GM19238 (cell line): ENCODE measurements at regions not wholly inside any gene's neighbourhood (a gene's known extent, or its start where the extent isn't known, plus 50 kb on each side); places are given as distances from the start of the nearest gene placed in this dataset.

ENCODE experiments used
- DNase-seq: peaks from one replicate; pipeline ENCODE4 v3.0.0; 2011; ENCODE audit warnings: low spot score; ENCODE audit not compliant: insufficient read length

DNA sequence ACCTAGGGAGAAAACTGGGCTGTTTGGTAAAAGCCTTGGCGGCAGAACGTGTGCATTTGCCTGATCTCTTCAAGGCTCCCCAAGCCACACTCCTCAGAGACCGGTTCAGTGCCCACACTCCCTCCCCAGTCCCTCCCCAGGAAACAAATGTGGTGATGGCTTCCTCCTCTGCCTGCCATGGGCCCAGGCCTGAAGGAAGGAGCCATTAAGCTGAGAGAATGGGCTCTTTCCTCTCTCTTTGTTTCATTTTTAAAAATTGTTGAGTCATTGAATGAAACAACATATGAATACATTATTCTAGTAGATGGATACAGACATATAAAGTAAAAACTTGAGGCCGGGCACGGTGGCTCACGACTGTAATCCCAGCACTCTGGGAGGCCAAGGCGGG, 50.6 kb upstream of the YWHAQ start:
- DNase-seq: no peak

DNA sequence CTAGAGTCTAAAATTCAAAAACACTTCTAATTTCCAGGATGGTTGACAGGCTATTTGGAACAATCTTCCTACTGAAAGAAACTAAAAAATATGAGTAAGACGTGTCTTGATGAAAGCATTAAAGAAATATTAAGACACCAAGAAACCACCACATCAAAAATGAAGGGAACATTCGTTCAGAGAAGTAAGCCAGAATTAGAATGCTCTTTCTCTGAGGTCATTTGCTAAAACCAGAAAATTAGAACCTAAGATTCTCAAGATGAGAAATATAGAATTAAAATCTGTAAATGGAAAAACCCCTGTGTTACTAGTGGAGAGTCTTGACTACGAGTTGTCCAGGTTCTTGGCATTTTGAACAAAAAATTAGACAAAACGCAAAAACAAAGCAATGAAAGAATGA, 54.8 kb upstream of the YWHAQ start:
- no peak for DNase-seq

DNA sequence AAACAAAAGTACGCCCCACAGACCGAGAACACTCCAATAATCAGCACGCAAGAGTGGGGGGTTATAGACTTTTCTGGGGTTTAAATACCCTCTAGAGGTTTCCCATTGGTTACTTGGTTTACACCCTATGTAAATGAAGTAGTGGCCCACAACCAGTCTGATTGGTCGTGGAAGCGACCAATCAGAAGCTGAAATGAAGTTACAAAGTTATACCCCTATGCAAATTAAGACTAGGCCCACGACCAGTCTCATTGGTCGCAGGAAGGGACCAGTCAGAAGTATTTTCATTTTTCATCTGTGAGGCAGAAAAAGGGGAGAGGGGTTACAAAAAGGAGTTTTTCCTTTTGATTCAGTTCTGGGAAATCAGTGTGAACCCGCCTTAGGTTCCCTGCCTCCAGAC, 55.3 kb upstream of the YWHAQ start:
- DNase-seq: no peak

DNA sequence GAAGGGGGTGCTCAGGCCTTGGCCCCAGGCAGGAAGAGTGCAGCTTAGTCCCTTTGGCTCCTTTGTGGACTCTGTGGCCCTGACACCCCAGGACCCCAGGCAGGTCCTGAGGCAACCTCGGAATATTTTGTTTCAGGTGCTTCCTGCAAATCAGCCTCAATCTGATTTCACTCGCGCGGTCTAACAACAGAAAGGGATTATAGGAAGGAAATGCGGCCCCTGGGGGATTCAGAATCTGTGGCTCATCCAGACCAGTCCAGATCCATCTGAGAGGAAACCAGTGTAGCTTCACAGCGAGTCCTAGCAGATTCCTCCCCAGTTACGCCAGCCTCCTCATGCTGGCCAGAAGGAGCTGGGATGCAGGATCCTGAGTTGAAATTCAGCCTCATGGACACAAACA, 59.5 kb upstream of the YWHAQ start:
- DNase-seq: no peak

DNA sequence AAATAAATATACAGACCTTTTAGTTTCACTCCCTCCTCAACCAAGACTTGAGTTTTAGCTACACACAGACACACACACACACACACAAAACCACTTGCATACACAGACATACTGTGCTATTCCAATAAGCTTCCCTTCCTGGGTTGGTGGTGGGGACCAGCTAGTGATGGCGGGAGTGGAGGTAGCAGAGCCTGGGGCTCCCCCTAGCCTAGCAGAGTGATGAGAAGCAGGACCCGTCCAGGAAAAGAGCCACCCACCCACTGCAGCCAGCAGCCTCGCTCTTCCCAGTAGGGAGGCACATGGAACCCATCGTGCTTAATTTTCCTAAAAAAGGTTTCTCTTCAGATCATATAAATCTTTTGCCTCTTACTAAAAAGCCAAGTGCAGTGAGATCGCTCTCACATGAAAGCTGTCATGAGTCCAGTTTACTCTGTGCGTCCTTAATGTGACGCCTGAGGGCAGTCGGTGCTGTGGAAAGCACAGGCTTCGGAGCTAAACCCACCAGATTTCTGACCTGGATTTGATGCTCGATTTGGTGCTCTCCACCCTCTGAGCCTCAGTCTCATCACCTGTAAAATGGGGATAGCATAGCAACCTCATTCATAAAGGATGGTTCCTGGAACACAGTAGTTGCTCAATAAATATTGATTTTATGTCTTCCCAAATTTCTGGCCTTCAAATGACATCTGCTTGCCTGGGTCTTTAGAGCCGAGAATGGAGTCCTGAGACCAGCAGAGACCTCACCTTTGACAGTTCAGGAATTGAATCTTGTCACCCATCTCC, 60.1 kb upstream of the YWHAQ start:
- no peak for DNase-seq

DNA sequence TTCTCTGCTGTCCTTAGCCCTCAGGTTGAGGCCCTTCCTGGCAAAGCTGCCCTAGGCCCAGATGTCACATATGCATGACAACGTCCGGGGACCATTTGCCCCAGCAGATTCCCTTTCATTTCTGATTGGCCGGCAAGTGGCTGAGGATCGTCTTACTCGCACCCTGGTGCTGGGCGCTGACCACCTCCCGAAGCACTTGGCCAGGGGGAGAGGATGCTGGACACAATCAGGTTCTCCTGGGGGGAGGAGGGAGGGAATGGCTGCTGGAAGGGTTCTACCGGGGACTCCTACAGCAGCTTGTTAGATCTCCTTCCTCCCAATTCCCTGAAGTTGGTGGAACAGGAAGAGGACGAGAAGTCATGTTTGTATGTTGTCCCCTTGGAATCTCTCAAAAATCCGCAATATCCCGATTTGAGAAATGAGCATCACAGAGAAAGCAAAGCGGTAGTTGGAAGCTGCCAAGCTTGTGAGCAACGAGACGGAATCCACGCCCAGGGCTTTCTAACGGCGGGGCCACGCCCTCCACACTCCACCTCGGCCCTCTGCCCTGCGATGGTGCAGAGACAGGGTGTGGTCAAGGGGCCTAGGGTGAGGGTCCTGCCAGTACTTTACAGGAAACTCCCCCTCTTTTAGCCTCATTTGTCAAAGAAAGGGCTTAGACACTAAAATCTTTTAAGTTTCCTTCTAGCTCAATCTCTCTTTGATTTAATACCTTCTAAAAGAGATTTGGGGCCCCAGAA, 61.8 kb upstream of the YWHAQ start:
- DNase-seq: no peak

DNA sequence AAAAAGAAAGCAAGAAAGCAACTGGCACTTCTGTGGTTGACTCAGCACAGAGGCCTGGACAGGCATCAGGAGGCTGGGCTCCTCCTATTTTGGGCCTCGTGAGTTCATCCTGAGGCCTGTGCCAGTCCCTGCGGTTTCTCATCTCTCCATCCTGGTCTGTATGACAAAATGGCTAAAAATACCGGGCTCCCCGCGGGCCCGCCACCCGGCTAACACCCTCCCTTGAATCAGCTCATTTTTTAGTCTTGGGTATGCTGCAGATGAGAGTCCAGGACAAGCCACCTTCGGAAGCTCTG, 62.3 kb upstream of the YWHAQ start:
- DNase-seq: no peak

DNA sequence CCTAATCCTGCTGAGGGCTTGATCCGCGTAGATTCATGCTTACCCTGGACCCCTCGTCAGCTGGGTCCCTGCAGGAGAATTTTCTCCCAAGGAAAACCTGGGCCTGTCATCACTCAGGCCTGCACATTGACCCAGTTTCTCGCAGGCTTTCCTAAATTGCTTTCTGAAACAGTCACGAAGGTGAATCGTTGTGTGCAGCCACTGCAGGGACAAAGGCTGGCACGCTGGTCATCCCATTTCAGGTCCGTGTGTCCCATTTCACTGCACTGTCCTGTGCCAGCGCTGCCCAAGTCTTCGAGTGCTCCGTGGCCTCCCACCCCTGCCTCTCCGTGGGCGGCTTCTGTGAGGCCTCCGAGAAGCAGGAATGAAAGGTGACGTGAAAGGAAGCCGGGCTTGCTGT, 62.8 kb upstream of the YWHAQ start:
- no peak for DNase-seq

DNA sequence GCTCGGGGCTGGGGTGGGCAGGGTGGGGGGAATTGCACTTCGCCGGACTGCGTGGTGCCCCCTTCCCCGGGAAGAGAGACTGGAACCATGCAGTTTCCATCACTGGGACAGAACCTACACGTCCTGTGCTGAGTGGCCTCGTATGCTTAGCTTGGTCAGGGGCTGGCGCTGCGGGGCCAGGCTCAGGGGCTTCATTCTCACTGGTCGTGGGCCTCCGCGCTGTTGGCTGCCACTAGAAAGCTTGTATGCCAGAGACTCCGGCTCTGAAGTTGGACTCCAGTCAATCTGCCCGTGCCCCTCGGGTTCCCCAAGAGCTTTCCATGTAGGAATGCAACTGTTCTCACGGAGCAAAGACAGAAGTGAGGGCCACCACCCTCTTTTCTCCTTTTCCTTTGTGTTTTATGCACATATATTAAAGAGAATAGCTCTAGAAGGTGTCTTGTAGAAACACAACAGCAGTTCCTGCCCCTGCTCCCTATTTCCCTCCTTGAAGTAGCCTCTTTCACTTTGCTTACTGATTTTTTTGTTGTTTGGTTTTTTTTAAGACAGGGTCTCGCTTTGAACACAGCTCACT, 64.0 kb upstream of the YWHAQ start:
- DNase-seq: no peak

DNA sequence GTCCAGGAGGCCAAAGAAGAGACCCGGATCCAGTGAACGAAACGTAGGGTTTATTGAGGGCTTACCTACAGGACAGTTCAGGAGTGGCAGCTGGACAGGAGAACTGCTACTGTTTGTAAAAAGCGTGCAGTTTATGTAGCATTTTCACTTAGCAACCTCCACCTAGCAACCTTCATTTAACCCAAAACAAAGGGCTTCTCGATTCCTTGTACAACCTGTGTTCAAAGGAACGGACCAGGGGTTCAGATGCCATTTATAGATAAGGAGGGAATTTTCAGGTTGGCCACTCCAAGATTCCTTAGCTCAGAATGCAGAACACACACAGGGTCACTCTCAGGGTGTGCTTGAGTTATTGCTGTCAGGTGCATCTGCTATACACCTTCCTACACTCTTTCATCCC, 65.1 kb upstream of the YWHAQ start:
- DNase-seq: no peak

DNA sequence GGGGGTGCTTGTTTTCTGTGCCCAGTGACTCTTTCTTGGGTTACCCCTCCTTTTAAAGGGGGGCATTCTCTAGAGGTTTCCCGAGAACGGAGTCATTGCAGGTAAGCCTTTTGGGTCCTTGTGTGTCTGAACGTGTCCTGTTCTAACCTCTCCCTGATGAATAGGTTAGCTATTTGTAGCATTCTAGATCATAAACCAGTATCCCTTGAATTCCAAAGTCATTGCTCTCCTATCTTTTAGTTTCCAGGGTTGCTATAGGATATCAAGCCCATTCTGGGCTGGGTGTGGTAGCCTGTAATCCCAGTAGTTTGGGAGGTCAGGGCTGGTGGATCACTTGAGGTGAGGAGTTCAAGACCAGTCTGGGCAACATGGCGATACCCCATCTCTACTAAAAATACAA, 65.9 kb upstream of the YWHAQ start:
- DNase-seq: no peak

DNA sequence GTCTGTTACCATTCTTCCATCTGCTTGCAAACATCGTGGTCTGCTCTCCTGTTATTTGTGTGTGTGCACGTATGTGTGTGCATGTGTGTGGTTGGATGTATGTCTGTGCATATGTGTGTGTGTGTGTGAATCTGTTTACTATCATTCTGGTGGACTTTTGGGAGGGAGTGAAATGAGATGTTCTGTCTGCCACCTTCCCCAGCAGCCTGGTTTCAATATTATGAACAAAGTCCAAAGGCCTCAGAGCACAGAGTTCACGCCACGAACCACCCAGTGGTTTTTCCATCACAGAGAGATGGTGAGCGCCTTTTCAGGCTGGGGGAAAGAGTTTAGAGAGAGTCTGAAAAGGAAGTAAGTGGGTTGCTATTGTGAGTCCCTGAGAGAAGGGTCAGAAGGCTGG, 67.1 kb upstream of the YWHAQ start:
- DNase-seq: no peak

DNA sequence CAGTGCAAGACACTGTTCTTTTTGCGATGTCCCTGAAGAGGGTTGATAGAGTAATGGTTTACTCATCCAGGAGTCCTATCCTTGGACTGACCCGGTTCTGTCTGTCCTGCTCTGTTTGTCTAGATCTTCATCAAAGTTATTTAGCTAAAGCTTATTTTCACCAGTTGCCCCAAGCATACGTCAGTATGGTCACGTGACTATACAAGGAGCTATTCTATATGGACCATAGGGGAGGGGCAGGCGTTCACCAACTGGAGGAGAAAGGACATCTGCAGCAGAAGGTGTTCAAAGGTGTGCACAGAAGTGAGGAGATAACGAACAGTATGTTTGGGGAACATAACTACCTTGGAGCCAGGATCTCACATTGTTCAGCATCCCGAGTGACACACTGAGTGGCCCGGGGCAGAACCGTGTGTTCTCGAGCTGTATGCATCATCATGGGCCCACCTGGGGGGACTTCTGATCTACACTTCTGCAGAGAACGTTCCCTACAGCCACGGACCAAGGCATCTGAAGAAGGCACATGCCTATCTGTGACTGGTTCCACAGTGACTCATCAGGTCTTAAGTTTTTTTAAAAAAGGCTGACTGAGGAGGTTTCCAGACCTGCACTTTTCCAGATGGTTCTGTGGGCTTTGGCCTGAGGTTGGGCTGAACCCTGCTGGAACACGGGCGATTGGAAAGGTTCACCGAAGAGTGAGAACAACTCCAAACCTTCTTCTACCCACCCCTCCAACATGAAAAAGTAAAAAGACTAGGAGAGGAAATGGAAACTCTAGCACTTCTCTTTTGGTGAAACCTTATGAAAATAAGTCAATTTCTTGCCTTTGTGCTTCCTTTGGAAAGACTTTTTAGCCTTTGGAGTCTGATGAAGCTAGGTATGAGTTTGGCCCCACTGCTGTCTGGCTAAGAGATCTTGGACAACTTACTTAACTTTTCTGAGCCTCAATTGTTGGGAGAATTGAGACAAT, 68.6 kb upstream of the YWHAQ start:
- DNase-seq: no peak

DNA sequence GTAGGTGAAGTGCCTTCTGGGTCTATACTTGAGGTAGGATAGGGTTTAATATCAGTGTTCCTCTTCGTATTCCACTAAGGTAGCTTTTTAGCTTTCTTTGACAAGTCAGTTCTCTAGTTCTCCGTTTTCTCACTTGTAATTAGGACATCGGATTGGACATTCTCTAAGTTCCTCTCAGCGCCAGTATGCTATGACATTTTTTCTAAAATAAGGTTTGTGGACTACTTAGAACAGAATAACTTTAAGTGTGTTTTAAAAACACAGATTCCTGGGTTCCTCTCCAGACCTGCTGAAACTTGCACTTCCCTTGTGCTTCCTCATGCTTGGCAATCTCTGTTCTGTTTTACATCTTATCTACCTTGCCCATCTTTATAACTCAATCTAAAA, 69.3 kb upstream of the YWHAQ start:
- no peak for DNase-seq

DNA sequence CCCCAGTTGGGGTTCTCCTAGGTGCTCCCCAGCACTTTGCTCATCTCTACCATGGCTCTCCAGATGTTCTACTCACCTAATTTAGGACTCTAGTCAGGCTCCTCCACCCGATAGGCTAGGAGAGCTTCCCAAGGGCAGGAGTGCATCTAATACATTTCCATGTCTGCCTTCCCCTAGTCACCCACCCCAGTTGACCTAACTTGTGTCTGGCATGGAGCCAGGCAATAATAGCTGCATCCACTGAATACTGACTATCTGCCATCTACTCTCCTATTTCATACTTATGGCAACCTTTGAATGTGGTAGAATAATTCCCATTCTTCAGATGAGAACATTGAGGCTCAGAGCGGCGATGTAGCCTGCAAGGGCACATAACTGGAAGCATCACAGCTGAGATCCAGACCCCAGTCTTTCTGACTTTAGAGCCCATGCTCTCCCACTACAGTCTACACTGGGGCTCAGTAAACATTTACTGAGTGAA, 71.8 kb upstream of the YWHAQ start:
- DNase-seq: no peak

DNA sequence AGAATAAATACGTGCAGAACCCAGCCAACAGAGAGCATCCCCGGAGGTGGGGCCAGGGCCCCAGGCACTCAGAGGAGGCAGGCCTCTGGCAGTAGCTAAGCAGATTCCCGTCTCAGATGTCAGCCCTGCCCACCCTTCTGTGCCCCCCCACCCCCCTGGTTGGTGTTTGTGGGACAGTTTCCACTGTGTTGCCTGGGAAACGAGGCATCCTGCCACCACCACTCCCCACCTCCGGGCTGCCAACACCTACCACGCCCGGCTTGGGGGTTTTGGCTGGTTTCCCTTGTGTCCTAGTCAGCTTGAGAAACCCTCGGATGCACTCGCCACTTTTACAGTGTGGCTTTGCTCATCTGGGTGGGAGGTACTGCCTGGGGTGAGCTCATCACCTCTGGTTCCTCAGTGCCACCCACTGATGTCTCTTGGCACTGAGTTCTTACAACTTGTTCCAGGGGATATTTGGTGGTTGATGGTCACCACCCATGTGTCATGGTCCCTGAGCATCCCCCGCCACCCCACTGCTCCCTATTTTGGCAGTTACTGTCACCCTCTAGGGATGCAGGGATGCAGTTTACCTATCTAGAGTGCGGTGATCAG, 72.4 kb upstream of the YWHAQ start:
- no peak for DNase-seq

DNA sequence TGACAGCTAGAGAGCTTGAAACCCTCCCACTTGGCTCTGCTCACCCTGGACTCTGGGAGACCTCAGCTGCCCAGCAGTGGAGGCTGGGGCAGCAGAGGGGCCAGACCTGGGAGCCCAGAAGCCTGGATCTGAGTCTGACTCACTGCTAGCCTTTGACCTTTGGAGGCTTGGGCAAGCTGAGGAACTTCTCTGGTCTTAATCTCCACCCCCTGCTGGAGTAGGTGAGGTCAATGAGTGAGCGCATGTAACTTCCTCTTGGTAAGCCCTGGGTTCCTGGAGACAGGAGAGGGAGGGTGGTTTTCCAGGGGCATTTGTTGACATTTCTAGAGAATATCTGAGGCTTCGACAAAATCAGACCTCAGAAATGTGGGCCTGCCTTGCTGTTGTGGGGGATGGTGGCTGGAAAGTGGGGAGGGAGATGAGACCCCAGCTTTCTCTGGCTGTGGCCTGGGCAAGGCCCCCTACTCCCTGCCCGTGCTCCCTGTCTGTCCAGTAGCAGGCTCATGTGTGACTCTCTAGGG, 73.0 kb upstream of the YWHAQ start:
- DNase-seq: no peak

DNA sequence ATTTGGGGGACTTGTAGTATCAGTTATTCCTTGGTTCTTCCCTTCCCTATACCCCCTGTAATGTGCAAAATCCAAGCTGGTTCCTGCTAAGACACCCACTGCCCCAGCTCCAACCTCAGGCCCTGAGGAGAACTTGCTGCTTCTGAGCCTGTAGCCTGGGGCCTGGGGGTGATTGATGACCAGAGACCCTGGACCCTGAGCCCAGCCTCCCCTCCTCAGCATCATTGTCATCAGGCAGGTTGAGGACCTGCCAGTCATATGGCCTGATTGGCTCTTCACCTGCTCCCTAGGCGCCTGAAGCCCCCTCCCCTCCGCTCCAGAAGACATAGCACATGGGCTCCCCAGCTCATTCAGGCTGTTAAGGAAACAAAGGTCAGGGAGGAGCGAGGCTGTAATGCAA, 73.8 kb upstream of the YWHAQ start:
- DNase-seq: no peak

DNA sequence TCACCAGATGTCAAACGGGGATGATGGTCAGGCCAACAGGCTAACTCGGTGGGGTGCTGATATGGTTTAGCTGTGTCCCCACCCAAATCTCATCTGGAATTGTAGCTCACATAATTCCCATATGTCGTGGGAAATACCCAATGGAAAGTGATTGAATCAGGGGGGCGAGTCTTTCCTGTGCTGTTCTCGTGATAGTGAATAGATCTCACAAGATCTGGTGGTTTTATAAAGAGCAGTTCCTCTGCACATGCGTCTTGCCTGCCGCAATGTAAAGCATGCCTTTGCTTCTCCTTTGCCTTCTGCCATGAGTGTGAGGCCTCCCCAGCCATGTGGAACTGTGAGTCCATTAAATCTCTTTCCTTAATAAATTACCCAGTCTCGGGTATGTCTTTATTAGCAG, 74.4 kb upstream of the YWHAQ start:
- no peak for DNase-seq

DNA sequence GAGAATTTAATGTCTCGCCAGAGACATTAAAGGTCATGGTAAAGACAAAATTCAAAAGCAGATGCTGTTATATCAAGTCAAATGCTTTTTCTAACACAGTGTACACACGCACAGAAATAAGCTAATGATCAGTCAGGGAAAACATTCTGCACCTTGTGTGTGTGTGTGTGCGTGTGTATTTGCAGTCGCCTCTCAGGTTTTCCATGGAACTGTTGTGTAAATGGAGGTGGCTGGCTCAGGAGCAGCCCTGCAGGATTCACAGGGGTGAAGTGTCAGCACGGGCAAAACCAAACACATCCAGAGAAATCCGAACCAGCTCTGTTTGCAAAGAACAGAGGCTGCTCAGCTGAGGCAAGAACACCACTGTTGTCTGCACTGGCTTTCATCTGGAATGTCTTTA, 76.2 kb upstream of the YWHAQ start:
- DNase-seq: no peak

DNA sequence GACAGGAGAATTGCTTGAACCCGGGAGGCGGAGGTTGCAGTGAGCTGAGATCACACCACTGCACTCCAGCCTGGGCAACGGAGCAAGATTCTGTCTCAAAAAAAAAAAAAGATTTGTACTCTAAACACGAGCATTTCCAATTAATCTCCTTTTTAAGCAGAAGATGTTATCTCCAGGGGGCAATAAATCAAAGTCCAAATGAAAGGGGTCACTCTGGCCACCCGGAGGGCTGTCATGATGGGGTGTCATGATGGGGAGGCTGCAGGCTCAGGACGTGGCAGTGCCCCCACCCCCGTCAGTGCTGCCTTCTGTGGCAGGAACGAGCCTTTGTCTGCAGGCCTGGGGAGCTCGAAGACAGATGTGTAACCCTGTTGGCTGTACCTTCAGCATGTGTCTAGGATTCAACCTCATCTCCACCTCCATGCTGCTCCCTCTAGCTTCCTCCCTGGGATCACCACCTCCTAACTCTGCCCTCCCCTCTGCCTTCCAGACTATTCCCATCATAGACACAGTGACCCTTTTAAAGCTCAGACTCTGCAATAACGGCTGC, 76.9 kb upstream of the YWHAQ start:
- DNase-seq: no peak
